HL-60 (cell line): ENCODE measurements at regions not wholly inside any gene's neighbourhood (a gene's known extent, or its start where the extent isn't known, plus 50 kb on each side); places are given as distances from the start of the nearest gene placed in this dataset.
"Not testable (repeated sequence)": the region's sequence is repeated elsewhere in the genome, so short reads cannot be mapped to it uniquely, and the experiment has no call there.

Experiments used
- POLR2AphosphoS5 ChIP-seq: IDR thresholded peaks from 2 replicates; pipeline ENCODE4 v1.6.1; 2012; ENCODE audit warnings: low read depth
- TF ChIP-seq, protein P1 (sequence below): IDR thresholded peaks from one replicate; pipeline ENCODE4 v1.5.1; 2011; ENCODE audit warnings: low read length, control low read depth, inconsistent platforms; ENCODE audit not compliant: insufficient read depth

DNA sequence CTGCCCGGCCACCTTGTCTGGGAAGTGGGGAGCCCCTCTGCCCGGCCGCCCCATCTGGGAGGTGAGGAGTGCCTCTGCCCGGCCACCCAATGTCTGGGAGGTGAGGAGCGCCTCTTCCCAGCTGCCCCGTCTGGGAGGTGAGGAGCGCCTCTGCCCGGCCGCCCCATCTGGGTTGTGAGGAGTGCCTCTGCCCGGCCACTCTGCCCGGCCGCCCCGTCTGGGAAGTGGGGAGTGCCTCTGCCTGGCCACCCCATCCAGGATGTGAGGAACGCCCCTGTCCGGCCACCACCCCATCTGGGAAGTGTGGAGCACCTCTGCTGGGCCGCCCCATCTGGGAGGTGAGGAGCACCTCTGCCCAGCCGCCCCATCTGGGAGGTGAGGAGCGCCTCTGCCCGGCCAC, 230.6 kb upstream of the POTED start:
- TF ChIP-seq, protein P1, sequence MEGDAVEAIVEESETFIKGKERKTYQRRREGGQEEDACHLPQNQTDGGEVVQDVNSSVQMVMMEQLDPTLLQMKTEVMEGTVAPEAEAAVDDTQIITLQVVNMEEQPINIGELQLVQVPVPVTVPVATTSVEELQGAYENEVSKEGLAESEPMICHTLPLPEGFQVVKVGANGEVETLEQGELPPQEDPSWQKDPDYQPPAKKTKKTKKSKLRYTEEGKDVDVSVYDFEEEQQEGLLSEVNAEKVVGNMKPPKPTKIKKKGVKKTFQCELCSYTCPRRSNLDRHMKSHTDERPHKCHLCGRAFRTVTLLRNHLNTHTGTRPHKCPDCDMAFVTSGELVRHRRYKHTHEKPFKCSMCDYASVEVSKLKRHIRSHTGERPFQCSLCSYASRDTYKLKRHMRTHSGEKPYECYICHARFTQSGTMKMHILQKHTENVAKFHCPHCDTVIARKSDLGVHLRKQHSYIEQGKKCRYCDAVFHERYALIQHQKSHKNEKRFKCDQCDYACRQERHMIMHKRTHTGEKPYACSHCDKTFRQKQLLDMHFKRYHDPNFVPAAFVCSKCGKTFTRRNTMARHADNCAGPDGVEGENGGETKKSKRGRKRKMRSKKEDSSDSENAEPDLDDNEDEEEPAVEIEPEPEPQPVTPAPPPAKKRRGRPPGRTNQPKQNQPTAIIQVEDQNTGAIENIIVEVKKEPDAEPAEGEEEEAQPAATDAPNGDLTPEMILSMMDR, result not testable (repeated sequence)
- not testable (repeated sequence) for TF ChIP-seq POLR2AphosphoS5
